GM20000 (cell line): ENCODE measurements at regions not wholly inside any gene's neighbourhood (a gene's known extent, or its start where the extent isn't known, plus 50 kb on each side); places are given as distances from the start of the nearest gene placed in this dataset.

Source experiments
- DNase-seq: peaks from one replicate; pipeline ENCODE4 v3.0.0; 2012; ENCODE audit warnings: low spot score
- CTCF ChIP-seq: IDR thresholded peaks from 2 replicates; pipeline ENCODE4 v1.5.1; 2012; ENCODE audit warnings: mild to moderate bottlenecking, control low read depth; ENCODE audit errors: extremely low read depth, missing control alignments

- DNase-seq, result no peak
These were observed 309.4 kb upstream of the ZNF32 start for GRCh38 chr10:43958071-43958432.

GRCh38 chr10:43957267-43958070, 308.8 kb upstream of the ZNF32 start:
- no peak for DNase-seq
- no peak for TF ChIP-seq CTCF

More at GRCh38 chr10:43958071-43958432, 309.4 kb upstream of the ZNF32 start:
- TF ChIP-seq CTCF, result no peak

- TF ChIP-seq CTCF, result no peak
- DNase-seq, result no peak
These were observed 307.3 kb upstream of the ZNF32 start for GRCh38 chr10:43955978-43956377.

GRCh38 chr10:43955002-43955596, 306.4 kb upstream of the ZNF32 start:
- DNase-seq, result no peak
- TF ChIP-seq CTCF, result no peak

GRCh38 chr10:43953672-43954071, 305.0 kb upstream of the ZNF32 start:
- DNase-seq, result no peak
- no peak for TF ChIP-seq CTCF

- no peak for TF ChIP-seq CTCF
- DNase-seq, result no peak
These were observed 304.1 kb upstream of the ZNF32 start for GRCh38 chr10:43952760-43953159.

GRCh38 chr10:43949351-43949750, 300.7 kb upstream of the ZNF32 start:
- no peak for TF ChIP-seq CTCF
- no peak for DNase-seq
